ENCODE measurements at regions not wholly inside any gene's neighbourhood (a gene's known extent, or its start where the extent isn't known, plus 50 kb on each side); places are given as distances from the start of the nearest gene placed in this dataset.
"Not testable (repeated sequence)": the region's sequence is repeated elsewhere in the genome, so short reads cannot be mapped to it uniquely, and the experiment has no call there.

GRCh38 chr2:89811295-89811694 is 1119.8 kb downstream of the RPIA start:
- intact Hi-C loops (cut with DNase I; ENCODE audit: low total_unique reads), result no loop called here
- H3K36me3 ChIP-seq, result no peaks in the 10 kb centered on the region
- peaks cover 20 to 94% (median 74%) of the 10 kb centered on the region in 4 donors for H3K9me3 ChIP-seq
- TF ChIP-seq, protein P1, sequence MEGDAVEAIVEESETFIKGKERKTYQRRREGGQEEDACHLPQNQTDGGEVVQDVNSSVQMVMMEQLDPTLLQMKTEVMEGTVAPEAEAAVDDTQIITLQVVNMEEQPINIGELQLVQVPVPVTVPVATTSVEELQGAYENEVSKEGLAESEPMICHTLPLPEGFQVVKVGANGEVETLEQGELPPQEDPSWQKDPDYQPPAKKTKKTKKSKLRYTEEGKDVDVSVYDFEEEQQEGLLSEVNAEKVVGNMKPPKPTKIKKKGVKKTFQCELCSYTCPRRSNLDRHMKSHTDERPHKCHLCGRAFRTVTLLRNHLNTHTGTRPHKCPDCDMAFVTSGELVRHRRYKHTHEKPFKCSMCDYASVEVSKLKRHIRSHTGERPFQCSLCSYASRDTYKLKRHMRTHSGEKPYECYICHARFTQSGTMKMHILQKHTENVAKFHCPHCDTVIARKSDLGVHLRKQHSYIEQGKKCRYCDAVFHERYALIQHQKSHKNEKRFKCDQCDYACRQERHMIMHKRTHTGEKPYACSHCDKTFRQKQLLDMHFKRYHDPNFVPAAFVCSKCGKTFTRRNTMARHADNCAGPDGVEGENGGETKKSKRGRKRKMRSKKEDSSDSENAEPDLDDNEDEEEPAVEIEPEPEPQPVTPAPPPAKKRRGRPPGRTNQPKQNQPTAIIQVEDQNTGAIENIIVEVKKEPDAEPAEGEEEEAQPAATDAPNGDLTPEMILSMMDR (IDR thresholded peaks at IDR 0.05), result no peak
- TF ChIP-seq EP300 (IDR thresholded peaks at IDR 0.05) (no peak), POLR2AphosphoS5 (IDR thresholded peaks at IDR 0.05) (no peak), POLR2A (IDR thresholded peaks at IDR 0.05) (no peak)
- no peaks in the 10 kb centered on the region for H3K4me1 ChIP-seq
- no peaks in the 10 kb centered on the region for H3K27me3 ChIP-seq
- H3K27ac ChIP-seq, result no peak overlapping the region
- no peak overlapping the region for H3K4me3 ChIP-seq
- DNase-seq, result no peak
- WGBS, 5 donors, result 70 to 78% (median 78%) methylated on average over 11 of the region's 11 CpGs

DNA sequence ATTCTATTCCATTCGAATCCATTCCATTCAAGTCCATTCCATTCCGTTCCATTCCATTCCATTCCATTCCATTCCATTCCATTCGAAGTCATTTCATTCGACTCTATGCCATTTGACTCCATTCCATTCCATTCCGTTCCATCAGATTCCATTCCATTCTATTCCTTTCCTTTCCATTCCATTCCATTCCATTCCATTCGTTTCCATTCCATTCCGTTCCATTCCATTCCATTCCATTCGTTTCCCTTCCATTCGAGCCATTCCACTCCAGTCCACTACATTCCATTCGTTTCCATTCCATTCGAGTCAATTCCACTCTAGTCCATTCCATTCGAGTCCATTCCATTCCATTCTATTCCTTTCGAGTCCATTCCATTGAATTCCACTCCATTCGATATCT is 1120.4 kb downstream of the RPIA start:
- H3K27ac ChIP-seq; H3K27me3 ChIP-seq; H3K36me3 ChIP-seq; H3K4me3 ChIP-seq; H3K4me1 ChIP-seq; DNase-seq; intact Hi-C loops (cut with DNase I; ENCODE audit: low total_unique reads): not testable (repeated sequence)
- 71 to 83% (median 77%) methylated on average over 14 of the region's 14 CpGs for WGBS, 5 donors
- peaks cover 20 to 92% (median 70%) of the 10 kb centered on the region in 4 donors for H3K9me3 ChIP-seq

DNA sequence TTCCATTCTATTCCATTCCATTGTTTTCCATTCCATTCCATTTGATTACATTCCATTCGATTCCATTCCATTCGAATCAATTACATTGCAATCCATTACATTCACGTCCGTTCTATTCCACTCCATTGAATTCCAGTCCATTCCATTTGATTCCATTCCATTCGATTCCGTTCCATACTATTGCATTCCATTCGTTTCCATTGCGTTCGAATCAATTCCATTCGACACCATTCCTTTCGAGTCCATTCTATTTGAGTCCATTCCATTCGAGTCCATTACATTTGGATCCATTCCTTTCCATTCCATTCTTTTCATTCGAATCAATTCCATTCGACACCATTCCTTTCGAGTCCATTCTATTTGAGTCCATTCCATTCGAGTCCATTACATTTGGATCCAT is 1122.9 kb downstream of the RPIA start:
- H3K9me3 ChIP-seq, result peaks cover 24 to 97% (median 66%) of the 10 kb centered on the region in 4 donors
- intact Hi-C loops (cut with DNase I; ENCODE audit: low total_unique reads); DNase-seq; H3K27ac ChIP-seq; H3K4me3 ChIP-seq; H3K4me1 ChIP-seq; H3K36me3 ChIP-seq; H3K27me3 ChIP-seq: not testable (repeated sequence)
- 83 to 87% (median 85%) methylated on average over 16 of the region's 16 CpGs for WGBS, 5 donors

- Histone ChIP-seq H3K36me3 (no peaks in the 10 kb centered on the region), H3K27me3 (no peaks in the 10 kb centered on the region), H3K4me3 (no peak overlapping the region), H3K4me1 (no peaks in the 10 kb centered on the region), H3K9me3 (peaks cover 14 to 97% (median 54%) of the 10 kb centered on the region in 4 donors), H3K27ac (no peak overlapping the region)
- TF ChIP-seq POLR2A (IDR thresholded peaks at IDR 0.05), result no peak
- TF ChIP-seq EP300 (IDR thresholded peaks at IDR 0.05), result no peak
- TF ChIP-seq, protein P1 (IDR thresholded peaks at IDR 0.05), result no peak
- no peak for TF ChIP-seq POLR2AphosphoS5 (IDR thresholded peaks at IDR 0.05)
- WGBS, 5 donors, result 78 to 85% (median 83%) methylated on average over 12 of the region's 12 CpGs
- no peak for DNase-seq
- intact Hi-C loops (cut with DNase I; ENCODE audit: low total_unique reads), result no loop called here
Measured at GRCh38 chr2:89818873-89819272, 1127.4 kb downstream of the RPIA start.

DNA sequence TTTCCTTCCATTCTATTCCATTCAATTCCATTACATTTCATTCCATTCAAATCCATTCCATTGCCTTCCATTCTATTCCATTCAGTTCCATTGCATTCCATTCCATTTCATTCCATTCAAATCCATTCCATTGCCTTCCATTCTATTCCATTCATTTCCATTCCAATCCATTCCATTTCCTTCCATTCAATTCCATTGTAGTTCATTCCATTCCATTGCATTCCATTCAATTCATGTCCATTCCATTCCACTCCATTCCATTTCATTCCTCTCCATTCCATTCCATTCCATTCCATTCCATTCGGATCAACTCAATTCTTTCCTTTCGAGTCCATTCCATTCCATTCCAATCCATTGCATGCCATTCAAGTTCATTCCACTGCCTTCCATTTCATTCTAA is 1128.3 kb downstream of the RPIA start:
- Histone ChIP-seq H3K27ac (no peak overlapping the region), H3K36me3 (no peaks in the 10 kb centered on the region), H3K27me3 (no peaks in the 10 kb centered on the region), H3K4me1 (no peaks in the 10 kb centered on the region), H3K9me3 (peaks cover 4 to 97% (median 57%) of the 10 kb centered on the region in 4 donors), H3K4me3 (no peak overlapping the region)
- no peak for DNase-seq
- intact Hi-C loops (cut with DNase I; ENCODE audit: low total_unique reads), result no loop called here
- WGBS, 5 donors, result 85 to 91% (median 88%) methylated on average over 2 of the region's 2 CpGs
- TF ChIP-seq POLR2AphosphoS5 (IDR thresholded peaks at IDR 0.05) (no peak), EP300 (IDR thresholded peaks at IDR 0.05) (no peak), POLR2A (IDR thresholded peaks at IDR 0.05) (no peak)
- TF ChIP-seq, protein P1 (IDR thresholded peaks at IDR 0.05), result no peak

Data from stomach (tissue), 8 donors.